SK-N-SH treated with all-trans-retinoic acid at 6 μM for 48 hours (cell line): ENCODE measurements at regions not wholly inside any gene's neighbourhood (a gene's known extent, or its start where the extent isn't known, plus 50 kb on each side); places are given as distances from the start of the nearest gene placed in this dataset.

Experiments used
- ATAC-seq: fragments of 200-7000 bp; cut with Tn5 transposase; 3 replicates; pipeline ENCODE4 v1.9.1; 2020; ENCODE audit warnings: mild to moderate bottlenecking, moderate library complexity
- ARNTL ChIP-seq: fragments of 450-650 bp; formaldehyde crosslinking; IDR thresholded peaks from 2 replicates; pipeline ENCODE4 v1.5.0; 2020; ENCODE audit warnings: low read depth, mild to moderate bottlenecking, moderate library complexity, borderline replicate concordance
- BACH2 ChIP-seq: fragments of 250-450 bp; sonication (Bioruptor Pico); IDR thresholded peaks from 2 replicates; pipeline ENCODE4 v1.9.0; 2021; ENCODE audit warnings: mild to moderate bottlenecking, borderline replicate concordance
- CSDC2 ChIP-seq: fragments of 250-450 bp; sonication (Bioruptor Pico); IDR thresholded peaks from 2 replicates; pipeline ENCODE4 v1.5.0; 2020; ENCODE audit warnings: mild to moderate bottlenecking, moderate library complexity
- ESRRG ChIP-seq: fragments of 250-450 bp; sonication (Bioruptor Pico); IDR thresholded peaks from 2 replicates; pipeline ENCODE4 v1.6.1; 2021; ENCODE audit warnings: mild to moderate bottlenecking
- GLIS3 ChIP-seq: fragments of 250-450 bp; sonication (Bioruptor Pico); IDR thresholded peaks from 2 replicates; pipeline ENCODE4 v1.5.0; 2020; ENCODE audit warnings: mild to moderate bottlenecking, moderate library complexity
- ISL1 ChIP-seq: fragments of 250-450 bp; sonication (Bioruptor Pico); IDR thresholded peaks from 2 replicates; pipeline ENCODE4 v2.1.2; 2022; ENCODE audit warnings: mild to moderate bottlenecking, moderate library complexity
- OSR1 ChIP-seq: fragments of 250-450 bp; sonication (Bioruptor Pico); IDR thresholded peaks from 2 replicates; pipeline ENCODE4 v1.8.0; 2022; ENCODE audit warnings: moderate library complexity, mild to moderate bottlenecking, inconsistent platforms
- PPARA ChIP-seq: fragments of 250-450 bp; sonication (Bioruptor Pico); IDR thresholded peaks from 2 replicates; pipeline ENCODE4 v1.5.0; 2020; ENCODE audit warnings: mild to moderate bottlenecking, borderline replicate concordance
- SNAI2 ChIP-seq: fragments of 250-450 bp; sonication (Bioruptor Pico); IDR thresholded peaks from 2 replicates; pipeline ENCODE4 v1.5.0; 2020; ENCODE audit warnings: mild to moderate bottlenecking, moderate library complexity
- TOX ChIP-seq: fragments of 250-450 bp; sonication (Bioruptor Pico); IDR thresholded peaks from 2 replicates; pipeline ENCODE4 v1.8.0; 2021; ENCODE audit warnings: mild to moderate bottlenecking, moderate library complexity, borderline replicate concordance
- ZC3H10 ChIP-seq: fragments of 250-450 bp; sonication (Bioruptor Pico); IDR thresholded peaks from 2 replicates; pipeline ENCODE4 v1.5.1; 2021; ENCODE audit warnings: mild to moderate bottlenecking, moderate library complexity
- ZFP3 ChIP-seq: fragments of 250-450 bp; sonication (Bioruptor Pico); IDR thresholded peaks from 2 replicates; pipeline ENCODE4 v1.5.0; 2020; ENCODE audit warnings: mild to moderate bottlenecking, moderate library complexity
- ZFP30 ChIP-seq: fragments of 450-650 bp; formaldehyde crosslinking; IDR thresholded peaks from 2 replicates; pipeline ENCODE4 v1.5.0; 2022; ENCODE audit warnings: mild to moderate bottlenecking, moderate library complexity
- ZNF565 ChIP-seq: fragments of 450-650 bp; formaldehyde crosslinking; conservative IDR thresholded peaks from 2 replicates; pipeline ENCODE4 v1.5.0; 2020; ENCODE audit warnings: low read depth, mild to moderate bottlenecking, moderate library complexity
- ZNF70 ChIP-seq: fragments of 450-650 bp; formaldehyde crosslinking; IDR thresholded peaks from 2 replicates; pipeline ENCODE4 v1.5.0; 2020; ENCODE audit warnings: mild to moderate bottlenecking, moderate library complexity
- ZNF8 ChIP-seq: fragments of 450-650 bp; formaldehyde crosslinking; IDR thresholded peaks from 2 replicates; pipeline ENCODE4 v1.5.0; 2020; ENCODE audit warnings: mild to moderate bottlenecking, moderate library complexity
- TF ChIP-seq, protein P1 (sequence below): fragments of 250-450 bp; sonication (Bioruptor Pico); IDR thresholded peaks from 2 replicates; pipeline ENCODE4 v1.8.0; 2020; ENCODE audit warnings: mild to moderate bottlenecking, moderate library complexity, borderline replicate concordance
- TF ChIP-seq, protein P2 (sequence below): fragments of 250-450 bp; sonication (Bioruptor Pico); IDR thresholded peaks from 2 replicates; pipeline ENCODE4 v1.8.0; 2021; ENCODE audit warnings: low read depth, mild to moderate bottlenecking, moderate library complexity, borderline replicate concordance
- TF ChIP-seq, protein P3 (sequence below): fragments of 250-450 bp; sonication (Bioruptor Pico); IDR thresholded peaks from 2 replicates; pipeline ENCODE4 v1.5.1; 2020; ENCODE audit warnings: low read depth, mild to moderate bottlenecking, moderate library complexity
- TF ChIP-seq, protein P4 (sequence below): fragments of 250-450 bp; sonication (Bioruptor Pico); IDR thresholded peaks from 2 replicates; pipeline ENCODE4 v1.5.0; 2020; ENCODE audit warnings: mild to moderate bottlenecking, moderate library complexity
- TF ChIP-seq, protein P5 (sequence below): fragments of 250-450 bp; sonication (Bioruptor Pico); IDR thresholded peaks from 2 replicates; pipeline ENCODE4 v1.5.1; 2021; ENCODE audit warnings: mild to moderate bottlenecking, moderate library complexity

DNA sequence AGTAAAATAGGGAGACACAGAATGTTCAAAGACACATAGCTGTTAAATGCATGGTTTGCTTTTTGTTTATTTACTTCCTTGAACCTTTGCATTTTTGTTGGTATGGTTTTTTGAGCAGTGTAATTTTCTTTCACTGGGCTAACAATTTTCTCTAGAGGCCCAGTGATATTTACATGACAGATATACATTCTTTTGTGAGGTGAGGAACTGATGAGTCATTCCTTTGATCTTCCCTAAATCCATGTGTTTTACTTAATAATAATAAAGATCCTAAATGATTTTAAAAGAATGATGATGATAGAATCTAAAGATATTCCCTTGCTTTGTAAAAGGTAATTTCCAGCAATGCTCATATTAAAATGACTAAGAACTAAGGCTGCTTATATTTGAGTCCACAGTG lies 188.5 kb upstream of the ANK3 start:
- TF ChIP-seq GLIS3 (CRISPR knock-in tag) (no peak), ZNF565 (no peak), SNAI2 (CRISPR knock-in tag) (no peak), OSR1 (CRISPR knock-in tag) (no peak), ZNF8 (CRISPR knock-in tag) (no peak), ZFP3 (CRISPR knock-in tag) (no peak), ESRRG (CRISPR knock-in tag) (no peak), BACH2 (no peak), ZFP30 (no peak), PPARA (CRISPR knock-in tag) (no peak), ARNTL (CRISPR knock-in tag) (no peak), ZC3H10 (no peak), ISL1 (no peak)
- TF ChIP-seq, protein P1, sequence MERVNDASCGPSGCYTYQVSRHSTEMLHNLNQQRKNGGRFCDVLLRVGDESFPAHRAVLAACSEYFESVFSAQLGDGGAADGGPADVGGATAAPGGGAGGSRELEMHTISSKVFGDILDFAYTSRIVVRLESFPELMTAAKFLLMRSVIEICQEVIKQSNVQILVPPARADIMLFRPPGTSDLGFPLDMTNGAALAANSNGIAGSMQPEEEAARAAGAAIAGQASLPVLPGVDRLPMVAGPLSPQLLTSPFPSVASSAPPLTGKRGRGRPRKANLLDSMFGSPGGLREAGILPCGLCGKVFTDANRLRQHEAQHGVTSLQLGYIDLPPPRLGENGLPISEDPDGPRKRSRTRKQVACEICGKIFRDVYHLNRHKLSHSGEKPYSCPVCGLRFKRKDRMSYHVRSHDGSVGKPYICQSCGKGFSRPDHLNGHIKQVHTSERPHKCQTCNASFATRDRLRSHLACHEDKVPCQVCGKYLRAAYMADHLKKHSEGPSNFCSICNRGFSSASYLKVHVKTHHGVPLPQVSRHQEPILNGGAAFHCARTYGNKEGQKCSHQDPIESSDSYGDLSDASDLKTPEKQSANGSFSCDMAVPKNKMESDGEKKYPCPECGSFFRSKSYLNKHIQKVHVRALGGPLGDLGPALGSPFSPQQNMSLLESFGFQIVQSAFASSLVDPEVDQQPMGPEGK (CRISPR knock-in tag) = no peak
- TF ChIP-seq, protein P2, sequence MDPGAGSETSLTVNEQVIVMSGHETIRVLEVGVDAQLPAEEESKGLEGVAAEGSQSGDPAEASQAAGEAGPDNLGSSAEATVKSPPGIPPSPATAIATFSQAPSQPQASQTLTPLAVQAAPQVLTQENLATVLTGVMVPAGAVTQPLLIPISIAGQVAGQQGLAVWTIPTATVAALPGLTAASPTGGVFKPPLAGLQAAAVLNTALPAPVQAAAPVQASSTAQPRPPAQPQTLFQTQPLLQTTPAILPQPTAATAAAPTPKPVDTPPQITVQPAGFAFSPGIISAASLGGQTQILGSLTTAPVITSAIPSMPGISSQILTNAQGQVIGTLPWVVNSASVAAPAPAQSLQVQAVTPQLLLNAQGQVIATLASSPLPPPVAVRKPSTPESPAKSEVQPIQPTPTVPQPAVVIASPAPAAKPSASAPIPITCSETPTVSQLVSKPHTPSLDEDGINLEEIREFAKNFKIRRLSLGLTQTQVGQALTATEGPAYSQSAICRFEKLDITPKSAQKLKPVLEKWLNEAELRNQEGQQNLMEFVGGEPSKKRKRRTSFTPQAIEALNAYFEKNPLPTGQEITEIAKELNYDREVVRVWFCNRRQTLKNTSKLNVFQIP (CRISPR knock-in tag) = no peak
- TF ChIP-seq, protein P3, sequence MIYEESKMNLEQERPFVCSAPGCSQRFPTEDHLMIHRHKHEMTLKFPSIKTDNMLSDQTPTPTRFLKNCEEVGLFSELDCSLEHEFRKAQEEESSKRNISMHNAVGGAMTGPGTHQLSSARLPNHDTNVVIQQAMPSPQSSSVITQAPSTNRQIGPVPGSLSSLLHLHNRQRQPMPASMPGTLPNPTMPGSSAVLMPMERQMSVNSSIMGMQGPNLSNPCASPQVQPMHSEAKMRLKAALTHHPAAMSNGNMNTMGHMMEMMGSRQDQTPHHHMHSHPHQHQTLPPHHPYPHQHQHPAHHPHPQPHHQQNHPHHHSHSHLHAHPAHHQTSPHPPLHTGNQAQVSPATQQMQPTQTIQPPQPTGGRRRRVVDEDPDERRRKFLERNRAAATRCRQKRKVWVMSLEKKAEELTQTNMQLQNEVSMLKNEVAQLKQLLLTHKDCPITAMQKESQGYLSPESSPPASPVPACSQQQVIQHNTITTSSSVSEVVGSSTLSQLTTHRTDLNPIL (CRISPR knock-in tag) = no peak
- TF ChIP-seq, protein P4, sequence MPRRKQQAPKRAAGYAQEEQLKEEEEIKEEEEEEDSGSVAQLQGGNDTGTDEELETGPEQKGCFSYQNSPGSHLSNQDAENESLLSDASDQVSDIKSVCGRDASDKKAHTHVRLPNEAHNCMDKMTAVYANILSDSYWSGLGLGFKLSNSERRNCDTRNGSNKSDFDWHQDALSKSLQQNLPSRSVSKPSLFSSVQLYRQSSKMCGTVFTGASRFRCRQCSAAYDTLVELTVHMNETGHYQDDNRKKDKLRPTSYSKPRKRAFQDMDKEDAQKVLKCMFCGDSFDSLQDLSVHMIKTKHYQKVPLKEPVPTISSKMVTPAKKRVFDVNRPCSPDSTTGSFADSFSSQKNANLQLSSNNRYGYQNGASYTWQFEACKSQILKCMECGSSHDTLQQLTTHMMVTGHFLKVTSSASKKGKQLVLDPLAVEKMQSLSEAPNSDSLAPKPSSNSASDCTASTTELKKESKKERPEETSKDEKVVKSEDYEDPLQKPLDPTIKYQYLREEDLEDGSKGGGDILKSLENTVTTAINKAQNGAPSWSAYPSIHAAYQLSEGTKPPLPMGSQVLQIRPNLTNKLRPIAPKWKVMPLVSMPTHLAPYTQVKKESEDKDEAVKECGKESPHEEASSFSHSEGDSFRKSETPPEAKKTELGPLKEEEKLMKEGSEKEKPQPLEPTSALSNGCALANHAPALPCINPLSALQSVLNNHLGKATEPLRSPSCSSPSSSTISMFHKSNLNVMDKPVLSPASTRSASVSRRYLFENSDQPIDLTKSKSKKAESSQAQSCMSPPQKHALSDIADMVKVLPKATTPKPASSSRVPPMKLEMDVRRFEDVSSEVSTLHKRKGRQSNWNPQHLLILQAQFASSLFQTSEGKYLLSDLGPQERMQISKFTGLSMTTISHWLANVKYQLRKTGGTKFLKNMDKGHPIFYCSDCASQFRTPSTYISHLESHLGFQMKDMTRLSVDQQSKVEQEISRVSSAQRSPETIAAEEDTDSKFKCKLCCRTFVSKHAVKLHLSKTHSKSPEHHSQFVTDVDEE (CRISPR knock-in tag) = no peak
- TF ChIP-seq, all 23 proteins: peak for 0
- no peak for ATAC-seq

DNA sequence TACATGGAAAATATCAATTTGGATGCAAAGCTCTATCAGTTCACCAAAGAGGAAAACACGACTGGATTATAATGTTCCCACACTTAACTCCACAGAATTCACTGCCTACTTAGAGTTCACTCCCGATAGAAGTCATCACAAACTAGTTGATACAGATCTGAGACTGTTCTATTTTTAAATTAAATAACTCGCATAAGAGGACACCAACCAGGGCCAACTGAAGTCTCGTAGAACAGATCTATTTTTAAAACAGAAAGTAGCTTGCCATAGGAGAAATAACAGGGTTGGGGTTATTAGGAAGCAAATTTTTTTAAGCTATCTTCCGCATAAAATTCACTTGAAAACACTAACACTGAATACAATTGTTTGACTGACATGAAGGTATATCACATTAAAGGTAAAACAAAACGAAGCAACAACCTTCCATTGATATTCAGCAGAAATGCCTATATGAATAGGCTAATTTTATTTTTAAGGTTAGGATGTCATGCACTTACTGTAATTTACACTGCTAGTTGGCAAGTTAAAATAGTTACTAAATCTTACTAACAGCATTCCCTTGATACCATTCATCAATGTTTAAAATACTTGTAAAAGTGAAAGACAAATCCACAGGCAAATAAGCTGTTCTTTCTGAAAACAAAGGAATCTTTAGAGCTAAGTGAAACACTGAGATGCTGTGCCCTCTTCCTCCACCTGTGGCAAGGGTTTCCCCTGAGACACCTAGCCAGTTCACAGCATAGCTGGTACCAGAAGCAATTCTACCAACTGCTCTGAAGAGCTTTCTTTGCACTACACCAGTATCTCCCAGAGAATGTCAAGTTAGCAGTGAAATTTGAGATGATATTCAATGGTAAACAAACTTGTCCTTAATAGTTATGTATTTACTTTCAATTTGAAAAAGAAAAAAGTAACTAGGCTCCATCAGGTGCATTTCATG lies 186.7 kb upstream of the ANK3 start:
- no peak for TF ChIP-seq GLIS3 (CRISPR knock-in tag)
- TF ChIP-seq, all 23 proteins: peak for 0
- no peak for ATAC-seq

DNA sequence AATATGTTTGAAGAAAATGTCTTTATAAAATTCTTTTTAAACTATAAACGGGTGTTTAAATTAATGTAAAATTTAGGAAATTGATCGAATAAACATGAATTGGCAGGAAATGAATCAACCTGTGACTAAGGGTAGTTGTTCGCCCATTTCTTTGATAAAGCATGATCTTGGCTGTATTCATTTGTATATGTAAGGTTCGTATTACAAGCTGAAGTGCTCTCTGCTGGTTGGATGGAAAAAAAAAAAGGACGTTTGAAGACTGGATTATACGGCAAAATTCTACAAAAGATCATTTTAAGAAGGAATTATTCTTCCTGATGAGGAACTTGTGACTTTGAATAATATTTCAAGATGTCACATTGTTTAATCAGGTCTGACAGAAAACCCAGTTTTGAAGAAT lies 185.4 kb upstream of the ANK3 start:
- no peak for ATAC-seq
- TF ChIP-seq ZNF70 (CRISPR knock-in tag) (no peak), CSDC2 (no peak), ZFP30 (no peak), PPARA (CRISPR knock-in tag) (no peak), ARNTL (CRISPR knock-in tag) (no peak), ESRRG (CRISPR knock-in tag) (no peak), OSR1 (CRISPR knock-in tag) (no peak), ZNF8 (CRISPR knock-in tag) (no peak), TOX (CRISPR knock-in tag) (no peak), GLIS3 (CRISPR knock-in tag) (no peak), SNAI2 (CRISPR knock-in tag) (no peak), ZNF565 (no peak)
- TF ChIP-seq, protein P3 (CRISPR knock-in tag) = no peak
- TF ChIP-seq, protein P5, sequence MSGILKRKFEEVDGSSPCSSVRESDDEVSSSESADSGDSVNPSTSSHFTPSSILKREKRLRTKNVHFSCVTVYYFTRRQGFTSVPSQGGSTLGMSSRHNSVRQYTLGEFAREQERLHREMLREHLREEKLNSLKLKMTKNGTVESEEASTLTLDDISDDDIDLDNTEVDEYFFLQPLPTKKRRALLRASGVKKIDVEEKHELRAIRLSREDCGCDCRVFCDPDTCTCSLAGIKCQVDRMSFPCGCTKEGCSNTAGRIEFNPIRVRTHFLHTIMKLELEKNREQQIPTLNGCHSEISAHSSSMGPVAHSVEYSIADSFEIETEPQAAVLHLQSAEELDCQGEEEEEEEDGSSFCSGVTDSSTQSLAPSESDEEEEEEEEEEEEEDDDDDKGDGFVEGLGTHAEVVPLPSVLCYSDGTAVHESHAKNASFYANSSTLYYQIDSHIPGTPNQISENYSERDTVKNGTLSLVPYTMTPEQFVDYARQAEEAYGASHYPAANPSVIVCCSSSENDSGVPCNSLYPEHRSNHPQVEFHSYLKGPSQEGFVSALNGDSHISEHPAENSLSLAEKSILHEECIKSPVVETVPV = no peak
